GM04504 (cell line): ENCODE measurements at regions not wholly inside any gene's neighbourhood (a gene's known extent, or its start where the extent isn't known, plus 50 kb on each side); places are given as distances from the start of the nearest gene placed in this dataset.

Source experiments
- DNase-seq: peaks from one replicate; pipeline ENCODE4 v3.0.0-alpha.2; 2012; ENCODE audit warnings: low read depth

DNA sequence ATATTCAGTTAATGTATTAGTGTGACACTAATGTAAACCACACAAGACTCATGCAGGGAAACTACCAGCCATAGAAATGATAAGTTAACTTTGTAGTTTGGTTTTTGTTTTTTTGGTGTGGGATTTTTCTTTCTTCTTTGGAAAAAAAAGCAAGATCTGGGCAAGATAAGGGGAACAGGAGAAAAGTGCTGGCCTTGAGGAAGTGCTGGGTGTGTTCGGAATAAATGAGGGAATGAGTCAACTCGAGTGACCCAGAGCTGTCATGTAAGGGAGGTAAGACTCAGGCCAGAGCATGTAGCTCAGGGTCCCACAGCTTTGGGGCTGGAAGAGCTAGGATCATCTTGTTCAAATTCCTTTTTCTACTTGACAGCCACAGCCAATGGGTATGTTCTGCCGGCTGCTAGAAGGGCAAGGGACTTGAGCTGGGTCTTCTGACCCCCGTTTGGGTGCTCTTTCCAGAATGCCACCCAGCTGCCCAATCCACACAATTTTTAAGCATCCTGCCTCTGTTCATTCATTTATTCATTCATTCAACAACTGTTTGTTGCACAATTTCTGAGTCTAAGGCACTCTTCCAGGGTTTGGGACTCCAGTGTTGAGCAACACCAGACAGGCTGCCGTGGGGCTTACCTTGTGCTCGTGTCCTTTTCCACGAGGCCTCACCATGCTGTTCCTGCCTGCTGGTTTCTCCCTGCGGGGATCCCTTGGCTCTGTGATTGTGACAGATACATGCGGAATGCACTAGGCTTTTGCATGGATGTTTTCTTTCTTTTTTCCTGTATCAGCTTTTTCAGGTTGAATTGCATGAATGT, 54.5 kb downstream of the CLDN34 start:
- no peak for DNase-seq

GRCh38 chrX:10022273-10022541, 55.0 kb downstream of the CLDN34 start:
- DNase-seq: no peak

DNA sequence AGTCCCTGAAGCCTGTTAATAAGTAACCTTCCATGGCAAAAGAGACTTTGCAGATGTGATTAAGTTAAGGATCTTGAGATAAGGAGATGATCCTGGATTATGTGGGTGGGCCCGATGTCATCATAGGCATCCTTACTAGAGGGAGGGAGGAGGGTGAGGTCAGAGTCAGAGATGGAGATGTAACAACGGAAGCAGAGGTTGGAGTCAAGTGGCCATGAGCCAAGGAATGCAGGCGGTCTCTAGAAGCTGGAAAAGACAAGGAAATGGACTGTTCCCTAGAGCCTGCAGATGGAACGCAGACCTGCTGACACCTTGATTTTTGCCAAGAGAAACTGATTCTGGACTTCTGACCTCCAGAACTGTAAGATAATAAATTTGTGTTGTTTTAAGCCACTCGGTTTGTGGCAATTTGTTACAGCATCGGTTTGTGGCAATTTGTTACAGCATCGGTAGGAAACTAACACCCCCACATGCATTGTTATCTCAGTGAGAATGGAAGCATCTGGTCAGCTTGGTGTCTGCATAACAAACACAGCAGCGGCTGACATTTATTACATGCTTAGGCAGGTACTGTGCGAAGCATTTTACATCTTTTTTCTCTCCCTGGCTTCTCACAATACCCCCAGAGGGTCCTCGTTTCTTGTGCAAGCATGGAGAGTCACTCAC, 55.6 kb downstream of the CLDN34 start:
- DNase-seq: no peak

- no peak for DNase-seq
These were observed 56.7 kb downstream of the CLDN34 start for GRCh38 chrX:10023821-10024220.

GRCh38 chrX:10025742-10026493, 58.8 kb downstream of the CLDN34 start:
- DNase-seq: no peak

DNA sequence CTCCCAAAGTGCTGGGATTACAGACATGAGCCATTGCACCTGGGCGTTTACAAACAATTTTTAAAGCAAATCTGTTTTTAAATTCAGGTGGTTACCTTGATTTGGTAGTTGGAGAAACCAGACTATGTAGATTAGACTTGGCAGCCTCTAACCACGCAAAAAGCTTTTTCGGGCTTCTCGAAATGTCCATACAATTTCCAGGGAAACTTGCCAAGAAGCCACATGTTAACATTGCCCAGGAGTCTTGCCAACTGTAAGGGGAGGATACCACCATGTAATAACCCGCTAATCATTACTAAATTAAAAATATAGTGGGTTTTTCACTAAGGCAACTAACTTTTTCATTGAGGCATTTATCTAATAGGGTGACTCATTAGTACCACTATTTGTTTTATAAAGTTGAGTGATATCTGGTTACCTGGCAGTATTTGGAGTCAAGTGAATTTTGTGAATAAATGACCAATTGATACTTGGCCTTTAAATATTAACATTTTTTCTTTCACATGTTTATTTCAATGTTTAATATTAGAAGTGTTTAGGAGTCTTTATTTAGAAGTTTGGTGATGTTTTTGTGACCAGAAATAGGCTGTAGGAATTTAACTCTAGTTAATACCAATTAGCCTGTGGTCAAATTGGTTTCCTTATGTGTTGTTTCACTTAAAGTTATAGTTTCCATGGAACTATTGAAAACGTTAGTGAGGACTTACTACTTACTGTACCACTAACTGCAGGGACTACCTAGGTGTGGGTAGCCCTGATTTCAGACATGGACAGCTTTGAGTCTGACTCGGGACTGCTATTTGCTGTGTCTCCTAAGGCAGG, 61.3 kb downstream of the CLDN34 start:
- DNase-seq: no peak

DNA sequence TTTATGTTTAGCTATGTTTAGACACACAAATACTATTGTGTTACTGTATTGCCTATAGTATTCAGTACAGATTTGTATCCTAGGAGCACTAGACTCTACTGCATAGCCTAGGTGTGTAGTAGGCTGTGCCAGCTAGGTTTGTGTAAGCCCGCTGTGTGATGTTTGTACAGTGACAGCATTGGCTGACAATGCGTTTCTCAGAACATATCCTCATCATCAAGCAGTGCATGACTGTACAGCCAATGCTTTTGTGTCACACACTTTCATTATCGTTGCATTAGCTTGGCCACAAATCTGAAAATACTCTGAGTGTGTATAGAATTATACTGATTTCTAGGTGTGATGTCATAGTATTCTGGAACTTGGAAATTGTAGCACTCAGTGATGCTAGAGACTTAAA, 63.4 kb downstream of the CLDN34 start:
- no peak for DNase-seq

GRCh38 chrX:10031746-10032145, 64.6 kb downstream of the CLDN34 start:
- no peak for DNase-seq

DNA sequence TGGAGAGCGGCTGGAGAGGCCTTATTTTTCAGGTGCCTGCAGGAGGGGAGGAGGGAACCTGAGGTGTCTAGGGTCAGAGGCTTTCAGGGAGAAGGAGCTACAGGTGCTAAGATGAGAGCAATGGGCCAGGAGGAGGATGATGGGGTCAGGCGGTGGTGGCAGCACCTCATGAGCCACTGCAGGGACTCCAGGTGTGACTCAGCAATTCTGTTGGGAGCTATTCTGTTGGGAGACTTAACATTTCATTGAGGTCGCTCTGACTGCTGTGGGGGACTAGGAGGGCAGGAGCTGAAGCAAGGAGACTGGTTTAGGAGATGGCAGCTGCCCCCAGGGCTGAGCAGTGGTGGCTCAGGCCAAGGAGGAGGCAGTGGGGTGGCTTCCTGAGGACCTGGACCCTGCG, 65.0 kb downstream of the CLDN34 start:
- no peak for DNase-seq

DNA sequence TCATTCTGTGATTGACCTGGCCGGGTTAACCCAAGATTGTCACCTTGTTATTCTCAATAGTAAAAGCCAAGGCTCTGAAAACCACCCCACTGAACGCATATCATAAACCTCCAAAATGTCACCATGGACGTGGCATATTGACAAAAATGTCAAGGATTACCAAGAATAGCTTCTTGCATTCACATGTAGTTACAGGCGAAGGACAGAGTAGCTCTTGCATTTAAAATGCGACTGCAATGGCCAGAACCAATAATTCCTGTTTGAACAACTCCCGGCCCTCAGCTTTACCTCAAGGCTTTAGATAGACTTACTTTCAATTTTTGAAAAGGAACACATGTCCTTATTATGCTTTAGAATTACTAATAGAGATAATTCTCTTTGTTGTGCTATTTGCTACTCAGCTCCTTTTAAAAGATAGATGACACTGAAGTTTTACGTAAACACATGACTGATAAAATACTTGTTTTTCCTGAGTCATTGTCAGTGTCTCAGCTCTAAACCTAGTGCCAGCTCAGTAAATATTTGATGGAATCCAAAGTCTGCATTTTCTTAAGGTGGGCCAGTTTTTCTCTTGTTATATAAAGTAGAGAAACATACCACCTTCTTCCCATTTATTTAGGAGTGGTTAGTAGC, 66.3 kb downstream of the CLDN34 start:
- DNase-seq: no peak

DNA sequence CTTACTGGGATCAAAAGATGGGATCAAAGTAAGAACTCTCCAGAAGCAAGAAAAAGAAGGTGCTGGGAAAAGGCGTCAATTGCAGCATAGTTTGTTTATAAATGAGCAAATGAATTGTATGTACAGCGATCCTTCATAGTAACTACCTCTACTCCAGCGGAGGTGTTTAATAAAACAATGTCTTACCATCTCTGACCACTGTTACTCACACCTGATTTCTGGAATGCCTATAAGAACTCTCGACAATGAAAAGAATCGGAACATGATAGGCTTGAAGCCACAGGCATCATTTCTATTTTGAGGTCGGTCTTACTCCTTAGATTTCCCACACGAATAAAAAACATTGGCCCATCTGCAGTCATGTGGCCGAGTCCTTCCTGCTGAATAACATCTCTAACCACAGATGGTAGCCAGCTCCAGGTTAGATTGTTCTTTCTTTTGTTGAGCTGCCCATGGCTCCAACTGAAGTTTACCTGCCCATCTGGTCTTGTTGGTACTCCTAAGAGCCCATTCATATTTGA, 67.6 kb downstream of the CLDN34 start:
- no peak for DNase-seq

DNA sequence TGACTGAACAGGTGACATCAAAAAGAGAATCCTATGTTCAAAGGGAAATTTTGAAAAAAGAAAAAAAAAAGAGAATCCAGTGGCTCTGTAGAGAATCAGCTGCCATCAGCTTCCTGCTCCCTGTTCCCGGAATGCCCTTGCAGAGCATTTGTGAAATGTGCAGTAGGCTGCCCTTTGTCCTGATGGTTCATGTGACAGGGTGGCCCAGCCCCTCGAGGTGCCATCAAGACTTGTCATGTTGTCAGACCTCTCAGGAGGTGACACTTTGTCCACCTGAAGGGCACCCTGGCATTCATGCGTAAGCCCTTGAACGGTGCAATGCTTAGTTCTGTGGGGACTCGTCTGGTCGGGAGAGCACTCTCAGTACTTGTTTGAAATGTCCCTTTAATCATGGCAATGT, 71.4 kb downstream of the CLDN34 start:
- DNase-seq: no peak

- DNase-seq: no peak
These were observed 72.9 kb downstream of the CLDN34 start for GRCh38 chrX:10039821-10040793.

GRCh38 chrX:10040961-10041360, 73.8 kb downstream of the CLDN34 start:
- no peak for DNase-seq

- DNase-seq: no peak
These were observed 74.2 kb downstream of the CLDN34 start for GRCh38 chrX:10041383-10041782.

DNA sequence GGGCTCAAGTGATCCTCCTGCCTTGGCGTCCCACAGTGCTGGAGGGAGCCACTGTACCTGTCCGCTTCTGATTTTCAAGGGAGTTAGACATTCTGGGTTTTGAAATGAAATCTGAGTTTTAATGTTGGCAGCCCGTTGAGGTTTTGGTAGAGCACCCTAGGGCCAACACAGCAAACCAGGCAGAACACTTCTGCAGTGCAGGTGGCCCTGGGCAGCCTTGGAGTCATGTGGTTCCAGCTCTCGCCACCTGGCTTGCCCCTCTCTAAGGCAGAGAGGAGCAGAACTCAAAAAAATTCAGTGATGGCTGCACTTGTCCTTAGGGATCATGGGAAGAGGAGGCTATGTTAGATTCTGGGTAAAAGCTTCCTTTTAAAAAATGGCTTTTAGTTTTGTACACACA, 74.9 kb downstream of the CLDN34 start:
- no peak for DNase-seq

DNA sequence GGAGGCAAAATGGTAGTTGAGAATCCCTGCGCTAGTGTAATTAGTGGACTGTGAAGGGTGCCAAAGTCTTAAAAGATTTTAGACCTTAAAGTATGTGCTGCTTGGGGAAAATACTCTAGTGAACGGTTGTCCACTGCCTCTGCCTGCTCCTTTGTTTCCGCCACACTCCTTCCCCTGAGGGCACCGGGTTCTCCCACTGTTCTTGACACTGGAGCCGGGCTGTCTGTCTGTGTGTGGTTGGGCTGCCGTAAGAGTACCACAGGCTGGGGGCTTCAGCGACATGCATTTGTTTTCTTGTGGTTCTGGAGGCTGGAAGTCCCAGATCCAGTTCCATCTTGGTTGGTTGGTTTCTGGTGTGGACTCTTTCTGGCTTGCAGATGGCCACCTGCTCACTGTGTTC, 76.2 kb downstream of the CLDN34 start:
- DNase-seq: no peak

DNA sequence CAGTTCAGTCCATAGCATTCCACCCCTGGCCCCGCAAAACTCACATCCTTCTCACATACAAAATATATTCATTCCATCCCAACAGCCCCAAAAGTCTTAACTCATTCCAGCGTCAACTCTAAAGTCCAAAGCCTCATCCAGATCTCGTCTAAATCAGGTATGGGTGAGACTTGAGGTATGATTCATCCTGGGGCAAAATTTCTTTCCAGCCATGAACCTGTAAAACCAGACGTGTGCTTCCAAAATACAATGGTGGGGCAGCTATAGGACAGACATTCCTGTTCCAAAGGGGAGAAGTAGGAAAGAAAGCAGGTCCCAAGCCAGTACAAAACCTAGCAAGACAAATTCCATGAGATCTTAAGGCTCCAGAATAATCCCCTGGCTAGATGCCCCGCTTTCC, 76.9 kb downstream of the CLDN34 start:
- no peak for DNase-seq

- DNase-seq: no peak
These were observed 78.3 kb downstream of the CLDN34 start for GRCh38 chrX:10045327-10046000.

DNA sequence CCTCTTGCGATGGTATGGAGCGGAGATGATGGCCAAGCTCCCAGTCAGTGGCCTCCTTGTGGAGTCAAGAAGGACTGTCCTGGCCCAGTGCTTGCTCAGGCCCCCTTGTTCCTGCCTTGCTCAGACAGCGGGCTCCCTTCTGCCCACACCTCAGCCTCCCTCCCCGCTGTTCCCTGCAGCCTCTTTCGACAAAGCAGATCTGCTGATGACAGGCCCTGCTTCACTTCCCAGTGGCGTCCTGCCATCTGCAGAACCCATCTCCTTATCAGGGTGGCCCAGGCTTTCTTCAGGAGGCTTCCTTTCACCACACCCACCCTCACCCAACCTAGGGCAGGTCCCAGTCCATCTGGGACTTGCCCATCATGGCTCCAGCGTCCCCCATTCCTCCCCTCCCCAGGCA, 80.0 kb downstream of the CLDN34 start:
- no peak for DNase-seq
